ENCODE measurements at regions not wholly inside any gene's neighbourhood (a gene's known extent, or its start where the extent isn't known, plus 50 kb on each side); places are given as distances from the start of the nearest gene placed in this dataset.

DNA sequence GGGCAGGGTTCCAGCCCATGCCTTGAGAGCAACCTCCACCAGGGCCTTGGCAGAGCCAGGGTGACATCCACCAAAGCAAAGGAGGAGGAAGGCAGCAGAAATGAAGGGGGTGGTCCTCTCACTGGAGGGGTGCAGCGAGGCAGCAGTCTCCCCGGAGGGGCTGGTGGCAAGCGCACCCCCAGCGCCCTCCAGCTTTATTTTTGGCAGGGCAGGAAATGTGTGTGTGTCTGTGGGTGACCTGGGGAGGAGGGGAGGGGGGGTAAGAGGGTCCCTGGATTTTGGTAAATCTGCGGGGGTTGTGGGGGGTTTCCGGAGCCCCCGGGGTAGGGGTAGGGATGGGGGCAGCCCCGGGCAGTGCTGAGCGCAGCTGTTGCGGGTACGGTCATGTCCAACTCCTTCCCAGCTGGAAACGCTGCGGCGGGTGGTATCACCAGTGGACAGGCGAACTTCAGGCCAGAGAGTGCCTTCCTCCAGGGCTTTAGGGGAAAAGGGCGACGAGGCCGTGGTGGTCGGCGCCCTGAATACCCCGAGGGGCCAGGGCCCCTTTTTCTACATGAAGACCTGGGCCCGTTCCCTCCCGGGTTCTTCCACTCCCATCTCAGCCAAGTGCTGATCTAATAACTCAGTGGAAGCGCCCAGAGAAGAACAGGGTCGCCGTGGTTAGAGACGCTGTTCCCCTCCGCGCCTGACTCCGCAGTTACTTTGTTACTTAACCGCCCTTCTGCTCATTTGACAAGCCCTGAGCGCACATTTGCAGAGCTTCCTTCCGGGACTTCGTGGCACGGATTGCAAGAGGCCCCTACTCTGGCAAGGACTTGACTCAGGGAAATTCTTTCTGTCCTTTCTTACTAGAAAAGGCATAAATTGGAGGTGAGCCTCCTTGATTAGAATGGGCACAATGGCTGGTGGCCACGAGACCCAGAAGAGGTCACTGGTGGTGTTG lies 55.2 kb downstream of the FOS start:
- Histone ChIP-seq H3K27ac (ENCODE audit: low read length, poor library complexity, severe bottlenecking) (no peak overlapping the region), H2AK5ac (ENCODE audit: low read length, severe bottlenecking) (no peak overlapping the region), H3K27me3 (ENCODE audit: control insufficient read depth in 1 of 2, insufficient read depth in 1 of 2, low read length in 2 of 2) (peaks cover 0 to 21% of the 10 kb centered on the region in 2 experiments), H2AFZ (ENCODE audit: low read depth, low read length) (no peak overlapping the region), H3K4me3 (ENCODE audit: insufficient read depth in 1 of 2, low read depth in 1 of 2, low read length in 2 of 2) (peak overlapping the region in 1 of 2 experiments; percentile 64), H3K36me3 (ENCODE audit: control insufficient read depth in 1 of 2, insufficient read depth in 2 of 2, low read depth in 1 of 2, low read length in 2 of 2) (no peaks in the 10 kb centered on the region), H3K4me1 (ENCODE audit: control insufficient read depth, insufficient read depth, low read depth, low read length) (no peaks in the 10 kb centered on the region), H3K4me2 (ENCODE audit: low read length, poor library complexity, severe bottlenecking) (no peak overlapping the region), H2BK12ac (ENCODE audit: low read length in 2 of 2) (peak overlapping the region; percentile 1 to 60), H3K9me3 (ENCODE audit: control insufficient read depth, low read length) (peaks cover 3% of the 10 kb centered on the region), H3K18ac (ENCODE audit: low read depth in 1 of 2, low read length in 2 of 2) (peak overlapping the region; percentile 41 to 75), H3K14ac (ENCODE audit: low read length in 2 of 2) (peak overlapping the region in 1 of 2 experiments; percentile 85), H2BK15ac (ENCODE audit: low read depth, poor library complexity, severe bottlenecking) (peak overlapping the region; percentile 45), H3K79me1 (replicated peaks; ENCODE audit: low read length, poor library complexity, severe bottlenecking) (no peaks in the 10 kb centered on the region), H2BK5ac (ENCODE audit: low read depth, low read length, poor library complexity, severe bottlenecking) (no peak overlapping the region), H3K23ac (ENCODE audit: low read length in 2 of 2) (no peak overlapping the region), H3K4ac (ENCODE audit: low read depth in 1 of 2, low read length in 2 of 2) (no peak overlapping the region), H2BK120ac (ENCODE audit: low read depth, low read length) (no peak overlapping the region), H4K91ac (ENCODE audit: low read length) (no peak overlapping the region), H4K8ac (ENCODE audit: low read length) (no peak overlapping the region), H3K9ac (ENCODE audit: low read length) (peak overlapping the region; percentile 53)
- WGBS, result 92% methylated on average over 36 of the region's 36 CpGs
- no peak for DNase-seq

- no peaks in the 10 kb centered on the region for H3K4me1 ChIP-seq (ENCODE audit: control insufficient read depth, insufficient read depth, low read depth, low read length)
- H3K36me3 ChIP-seq (ENCODE audit: control insufficient read depth in 1 of 2, insufficient read depth in 2 of 2, low read depth in 1 of 2, low read length in 2 of 2), result no peaks in the 10 kb centered on the region
- H3K4me2 ChIP-seq (ENCODE audit: low read length, poor library complexity, severe bottlenecking), result no peak overlapping the region
- H3K27me3 ChIP-seq (ENCODE audit: control insufficient read depth in 1 of 2, insufficient read depth in 1 of 2, low read length in 2 of 2), result peaks cover 0 to 22% of the 10 kb centered on the region in 2 experiments
- peak overlapping the region; percentile 53 for H3K9ac ChIP-seq (ENCODE audit: low read length)
- no peak overlapping the region for H2AFZ ChIP-seq (ENCODE audit: low read depth, low read length)
- peak overlapping the region in 1 of 2 experiments; percentile 64 for H3K4me3 ChIP-seq (ENCODE audit: insufficient read depth in 1 of 2, low read depth in 1 of 2, low read length in 2 of 2)
- H3K9me3 ChIP-seq (ENCODE audit: control insufficient read depth, low read length), result peaks cover 3% of the 10 kb centered on the region
- H3K79me1 ChIP-seq (replicated peaks; ENCODE audit: low read length, poor library complexity, severe bottlenecking), result no peaks in the 10 kb centered on the region
- H4K8ac ChIP-seq (ENCODE audit: low read length), result no peak overlapping the region
- no peak overlapping the region for H2BK120ac ChIP-seq (ENCODE audit: low read depth, low read length)
- no peak overlapping the region for H3K27ac ChIP-seq (ENCODE audit: low read length, poor library complexity, severe bottlenecking)
- DNase-seq, result peak; percentile 82
- no peak overlapping the region for H2AK5ac ChIP-seq (ENCODE audit: low read length, severe bottlenecking)
- H2BK12ac ChIP-seq (ENCODE audit: low read length in 2 of 2), result peak overlapping the region in 1 of 2 experiments; percentile 1
- peak overlapping the region in 1 of 2 experiments; percentile 75 for H3K18ac ChIP-seq (ENCODE audit: low read depth in 1 of 2, low read length in 2 of 2)
- H3K4ac ChIP-seq (ENCODE audit: low read depth in 1 of 2, low read length in 2 of 2), result no peak overlapping the region
- H4K91ac ChIP-seq (ENCODE audit: low read length), result no peak overlapping the region
- H3K23ac ChIP-seq (ENCODE audit: low read length in 2 of 2), result no peak overlapping the region
- H2BK15ac ChIP-seq (ENCODE audit: low read depth, poor library complexity, severe bottlenecking), result no peak overlapping the region
- no peak overlapping the region for H3K14ac ChIP-seq (ENCODE audit: low read length in 2 of 2)
- 48% methylated on average over 9 of the region's 10 CpGs for WGBS
- H2BK5ac ChIP-seq (ENCODE audit: low read depth, low read length, poor library complexity, severe bottlenecking), result no peak overlapping the region
These were observed 56.0 kb downstream of the FOS start for GRCh38 chr14:75334549-75335051.

DNA sequence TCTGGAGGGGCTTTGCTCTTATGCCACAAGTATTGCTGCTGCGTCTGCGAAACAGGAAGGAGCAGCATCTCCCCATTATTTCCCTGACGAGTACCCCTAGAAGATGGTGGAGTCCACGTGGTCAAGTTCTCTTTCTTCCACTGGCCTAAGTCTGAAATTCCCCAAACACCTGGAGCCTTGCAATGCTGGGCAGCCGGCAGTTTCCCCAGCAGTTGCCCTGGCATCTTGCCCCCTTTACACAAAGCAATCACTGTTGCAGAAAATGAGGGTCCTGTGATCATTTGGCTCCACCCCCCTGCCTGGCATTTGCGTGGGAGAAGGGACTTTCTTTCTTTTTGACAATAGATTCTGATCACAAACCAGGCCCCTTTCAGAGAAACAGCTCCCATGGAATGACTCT lies 56.9 kb downstream of the FOS start:
- Histone ChIP-seq H3K4me1 (ENCODE audit: control insufficient read depth, insufficient read depth, low read depth, low read length) (no peaks in the 10 kb centered on the region), H3K4me3 (ENCODE audit: insufficient read depth in 1 of 2, low read depth in 1 of 2, low read length in 2 of 2) (no peak overlapping the region), H2AK5ac (ENCODE audit: low read length, severe bottlenecking) (no peak overlapping the region), H2BK120ac (ENCODE audit: low read depth, low read length) (no peak overlapping the region), H4K8ac (ENCODE audit: low read length) (no peak overlapping the region), H2BK5ac (ENCODE audit: low read depth, low read length, poor library complexity, severe bottlenecking) (no peak overlapping the region), H3K27me3 (ENCODE audit: control insufficient read depth in 1 of 2, insufficient read depth in 1 of 2, low read length in 2 of 2) (peaks cover 0 to 27% of the 10 kb centered on the region in 2 experiments), H3K27ac (ENCODE audit: low read length, poor library complexity, severe bottlenecking) (no peak overlapping the region), H3K4me2 (ENCODE audit: low read length, poor library complexity, severe bottlenecking) (no peak overlapping the region), H3K23ac (ENCODE audit: low read length in 2 of 2) (no peak overlapping the region), H3K36me3 (ENCODE audit: control insufficient read depth in 1 of 2, insufficient read depth in 2 of 2, low read depth in 1 of 2, low read length in 2 of 2) (no peaks in the 10 kb centered on the region), H3K18ac (ENCODE audit: low read depth in 1 of 2, low read length in 2 of 2) (peak overlapping the region in 1 of 2 experiments; percentile 2), H2BK12ac (ENCODE audit: low read length in 2 of 2) (no peak overlapping the region), H3K14ac (ENCODE audit: low read length in 2 of 2) (no peak overlapping the region), H3K9ac (ENCODE audit: low read length) (no peak overlapping the region), H3K4ac (ENCODE audit: low read depth in 1 of 2, low read length in 2 of 2) (no peak overlapping the region), H2AFZ (ENCODE audit: low read depth, low read length) (no peak overlapping the region), H4K91ac (ENCODE audit: low read length) (no peak overlapping the region), H2BK15ac (ENCODE audit: low read depth, poor library complexity, severe bottlenecking) (no peak overlapping the region), H3K79me1 (replicated peaks; ENCODE audit: low read length, poor library complexity, severe bottlenecking) (no peaks in the 10 kb centered on the region), H3K9me3 (ENCODE audit: control insufficient read depth, low read length) (peaks cover 3% of the 10 kb centered on the region)
- DNase-seq, result no peak
- WGBS, result 96% methylated on average over 6 of the region's 6 CpGs

GRCh38 chr14:75338398-75338797 lies 59.8 kb downstream of the FOS start:
- no peak overlapping the region for H3K4me2 ChIP-seq (ENCODE audit: low read length, poor library complexity, severe bottlenecking)
- no peak overlapping the region for H2BK5ac ChIP-seq (ENCODE audit: low read depth, low read length, poor library complexity, severe bottlenecking)
- peaks cover 3 to 41% of the 10 kb centered on the region in 2 experiments for H3K27me3 ChIP-seq (ENCODE audit: control insufficient read depth in 1 of 2, insufficient read depth in 1 of 2, low read length in 2 of 2)
- H3K79me1 ChIP-seq (replicated peaks; ENCODE audit: low read length, poor library complexity, severe bottlenecking), result no peaks in the 10 kb centered on the region
- no peak overlapping the region for H4K8ac ChIP-seq (ENCODE audit: low read length)
- H2AK5ac ChIP-seq (ENCODE audit: low read length, severe bottlenecking), result no peak overlapping the region
- peaks cover 3% of the 10 kb centered on the region for H3K9me3 ChIP-seq (ENCODE audit: control insufficient read depth, low read length)
- H3K9ac ChIP-seq (ENCODE audit: low read length), result no peak overlapping the region
- no peak for DNase-seq
- H2BK12ac ChIP-seq (ENCODE audit: low read length in 2 of 2), result peak overlapping the region in 1 of 2 experiments; percentile 30
- H3K4me3 ChIP-seq (ENCODE audit: insufficient read depth in 1 of 2, low read depth in 1 of 2, low read length in 2 of 2), result no peak overlapping the region
- H3K4ac ChIP-seq (ENCODE audit: low read depth in 1 of 2, low read length in 2 of 2), result no peak overlapping the region
- no peak overlapping the region for H3K18ac ChIP-seq (ENCODE audit: low read depth in 1 of 2, low read length in 2 of 2)
- H4K91ac ChIP-seq (ENCODE audit: low read length), result no peak overlapping the region
- H2BK15ac ChIP-seq (ENCODE audit: low read depth, poor library complexity, severe bottlenecking), result no peak overlapping the region
- no peaks in the 10 kb centered on the region for H3K4me1 ChIP-seq (ENCODE audit: control insufficient read depth, insufficient read depth, low read depth, low read length)
- H3K23ac ChIP-seq (ENCODE audit: low read length in 2 of 2), result no peak overlapping the region
- no peaks in the 10 kb centered on the region for H3K36me3 ChIP-seq (ENCODE audit: control insufficient read depth in 1 of 2, insufficient read depth in 2 of 2, low read depth in 1 of 2, low read length in 2 of 2)
- H3K27ac ChIP-seq (ENCODE audit: low read length, poor library complexity, severe bottlenecking), result no peak overlapping the region
- H2BK120ac ChIP-seq (ENCODE audit: low read depth, low read length), result no peak overlapping the region
- no peak overlapping the region for H2AFZ ChIP-seq (ENCODE audit: low read depth, low read length)
- no peak overlapping the region for H3K14ac ChIP-seq (ENCODE audit: low read length in 2 of 2)
